ENCODE measurements at regions not wholly inside any gene's neighbourhood (a gene's known extent, or its start where the extent isn't known, plus 50 kb on each side); places are given as distances from the start of the nearest gene placed in this dataset.

GRCh38 chr5:155103146-155103545 lies 89.6 kb downstream of the KIF4B start:
- ChIA-PET POLR2A (no interaction called here), CTCF (interaction anchor here (1.4 kb wide), 1 partner anchor 43 kb away, joined by 3 read pairs; no protein-coding TSS in a partner anchor)
- no peak for DNase-seq (ENCODE audit: low read depth, low spot score)
- H3K27ac ChIP-seq (ENCODE audit: insufficient read depth, low read depth, low read length): no peak overlapping the region
- no peak overlapping the region for H2AFZ ChIP-seq (ENCODE audit: low read depth, low read length)
- FAIRE-seq: no peak
- dilution Hi-C loops (cut with MboI; ENCODE audit: extremely low pct_ligation_motif_present, low sequenced_read_pairs): no loop called here
- intact Hi-C loops (cut with micrococcal nuclease): no loop called here
- no peaks in the 10 kb centered on the region for H3K9me3 ChIP-seq (replicated peaks; ENCODE audit: control insufficient read depth, insufficient read depth, low read length)
- no TSS peak for BruUV-seq (replicated peaks)
- no peak overlapping the region for H3K9ac ChIP-seq (replicated peaks; ENCODE audit: extremely low read depth, insufficient read depth, low read length)
- H3K36me3 ChIP-seq (ENCODE audit: control insufficient read depth in 2 of 2, extremely low read depth in 1 of 2, insufficient read depth in 2 of 2, low read length in 2 of 2): no peaks in the 10 kb centered on the region
- no peaks in the 10 kb centered on the region for H3K4me1 ChIP-seq (ENCODE audit: control insufficient read depth, extremely low read depth, insufficient read depth, low read length)
- no peak for TF ChIP-seq JUN (IDR thresholded peaks at IDR 0.05; ENCODE audit: borderline replicate concordance, insufficient read depth, insufficient read length, low read depth)
- TF ChIP-seq MYC (IDR thresholded peaks at IDR 0.05; ENCODE audit: low read depth, low read length): no peak
- TF ChIP-seq POLR2A (IDR thresholded peaks at IDR 0.05; ENCODE audit: low read depth, low read length): no peak
- TF ChIP-seq POLR2AphosphoS5 (IDR thresholded peaks at IDR 0.05; ENCODE audit: insufficient read depth, low read depth, low read length): no peak
- no peak for TF ChIP-seq FOS (IDR thresholded peaks at IDR 0.05; ENCODE audit: borderline replicate concordance, insufficient read depth, low read length)
- TF ChIP-seq CTCF (IDR thresholded peaks at IDR 0.05; ENCODE audit: extremely low read depth in 1 of 2, insufficient read depth in 1 of 2, low read depth in 1 of 2, low read length in 2 of 2): no peak
- TF ChIP-seq MAX (IDR thresholded peaks at IDR 0.05; ENCODE audit: insufficient read depth, insufficient read length): no peak
- no peak for TF ChIP-seq GATA2 (IDR thresholded peaks at IDR 0.05; ENCODE audit: insufficient read depth, insufficient read length, low read depth, low read length)
- no peak for TF ChIP-seq EZH2 (IDR thresholded peaks at IDR 0.05; ENCODE audit: borderline replicate concordance, low read depth, low read length, severe bottlenecking)
- no peaks in the 10 kb centered on the region for H3K27me3 ChIP-seq (ENCODE audit: control insufficient read depth in 2 of 2, insufficient read depth in 2 of 2, low read length in 2 of 2)
- no peaks in the 10 kb centered on the region for H3K79me2 ChIP-seq (ENCODE audit: control insufficient read depth, insufficient read depth, low read length)
- H3K4me2 ChIP-seq (ENCODE audit: insufficient read depth, low read length): no peak overlapping the region
- H3K4me3 ChIP-seq (replicated peaks in 1 of 3; ENCODE audit: insufficient read depth in 1 of 3, low read depth in 1 of 3, low read length in 3 of 3): no peak overlapping the region
- no peaks in the 10 kb centered on the region for H3K9me1 ChIP-seq (replicated peaks; ENCODE audit: control insufficient read depth, extremely low read depth, insufficient read depth, low read length)
- no peaks in the 10 kb centered on the region for H4K20me1 ChIP-seq (replicated peaks; ENCODE audit: control insufficient read depth, extremely low read depth, insufficient read depth, low read length)

Data from endothelial cell of umbilical vein (primary cell).